Naive B cell (primary cell): ENCODE measurements at regions not wholly inside any gene's neighbourhood (a gene's known extent, or its start where the extent isn't known, plus 50 kb on each side); places are given as distances from the start of the nearest gene placed in this dataset.

Experiments
- ATAC-seq, 2 donors: fragments of 150-1000 bp; cut with Tn5 transposase; 2 replicates each; pipeline ENCODE4 v1.10.0; 2021; ENCODE audit warnings: low read depth in 2 of 2, mild to moderate bottlenecking in 2 of 2, moderate library complexity in 2 of 2
- DNase-seq: peaks from one replicate; pipeline ENCODE4 v3.0.0; 2022
- H3K27ac Mint-ChIP-seq, 6 donors: one replicate each; pipeline ENCODE4 v1.8.0; 2020 to 2022; ENCODE audit warnings: mild to moderate bottlenecking in 6 of 6, mixed read lengths in 6 of 6, moderate library complexity in 5 of 6, inconsistent platforms in 2 of 6
- H3K27me3 Mint-ChIP-seq, 3 donors: one replicate each; pipeline ENCODE4 v1.8.0; 2021 to 2022; ENCODE audit warnings: mixed read lengths in 3 of 3, mild to moderate bottlenecking in 1 of 3
- H3K36me3 Mint-ChIP-seq, 2 donors: one replicate each; pipeline ENCODE4 v1.8.0; 2020 to 2022; ENCODE audit warnings: mixed read lengths in 2 of 2, inconsistent platforms in 1 of 2, mild to moderate bottlenecking in 1 of 2
- H3K4me1 Mint-ChIP-seq, 3 donors: one replicate each; pipeline ENCODE4 v1.8.0; 2020 to 2022; ENCODE audit warnings: mixed read lengths in 3 of 3, inconsistent platforms in 1 of 3, mild to moderate bottlenecking in 1 of 3, moderate library complexity in 1 of 3
- H3K4me3 Mint-ChIP-seq, 8 donors: one replicate each; pipeline ENCODE4 v1.8.0; 2020 to 2022; ENCODE audit warnings: mild to moderate bottlenecking in 8 of 8, mixed read lengths in 8 of 8, moderate library complexity in 8 of 8, inconsistent platforms in 2 of 8
- H3K9me3 Mint-ChIP-seq, 7 donors: one replicate each; pipeline ENCODE4 v1.8.0; 2020 to 2022; ENCODE audit warnings: mixed read lengths in 7 of 7, mild to moderate bottlenecking in 5 of 7, inconsistent platforms in 2 of 7, moderate library complexity in 1 of 7

GRCh38 chr20:17808782-17809181 is 109.0 kb downstream of the BANF2 start:
- ATAC-seq (no peak), DNase-seq (no peak)
- H3K27me3 Mint-ChIP-seq: peaks cover 0 to 14% (median 0%) of the 10 kb centered on the region in 3 donors
- no peaks in the 10 kb centered on the region for H3K9me3 Mint-ChIP-seq
- no peak overlapping the region for H3K4me3 Mint-ChIP-seq
- H3K36me3 Mint-ChIP-seq: no peaks in the 10 kb centered on the region
- peak overlapping the region in 1 of 6 donors; percentile 42 for H3K27ac Mint-ChIP-seq
- peaks cover 19 to 26% (median 24%) of the 10 kb centered on the region in 3 donors for H3K4me1 Mint-ChIP-seq

GRCh38 chr20:17808357-17808756 is 108.6 kb downstream of the BANF2 start:
- no peak for DNase-seq
- Mint-ChIP-seq H3K27me3 (peaks cover 0 to 15% (median 0%) of the 10 kb centered on the region in 3 donors), H3K4me1 (peaks cover 19 to 26% (median 24%) of the 10 kb centered on the region in 3 donors), H3K9me3 (no peaks in the 10 kb centered on the region), H3K36me3 (no peaks in the 10 kb centered on the region), H3K4me3 (no peak overlapping the region), H3K27ac (peak overlapping the region in 2 of 6 donors; percentile 39 to 77)
- no peak for ATAC-seq

- H3K27ac Mint-ChIP-seq: no peak overlapping the region
- no peak for ATAC-seq
- no peak overlapping the region for H3K4me3 Mint-ChIP-seq
- no peaks in the 10 kb centered on the region for H3K36me3 Mint-ChIP-seq
- H3K4me1 Mint-ChIP-seq: peaks cover 19 to 25% (median 24%) of the 10 kb centered on the region in 3 donors
- no peaks in the 10 kb centered on the region for H3K9me3 Mint-ChIP-seq
- peaks cover 0 to 15% (median 0%) of the 10 kb centered on the region in 3 donors for H3K27me3 Mint-ChIP-seq
- no peak for DNase-seq
Measured at GRCh38 chr20:17807651-17808050, 107.9 kb downstream of the BANF2 start.

GRCh38 chr20:17806739-17807441 is 107.1 kb downstream of the BANF2 start:
- Mint-ChIP-seq H3K27ac (peak overlapping the region in 1 of 6 donors; percentile 28), H3K36me3 (no peaks in the 10 kb centered on the region), H3K4me3 (no peak overlapping the region), H3K27me3 (peaks cover 0 to 15% (median 0%) of the 10 kb centered on the region in 3 donors), H3K4me1 (peaks cover 16 to 20% (median 17%) of the 10 kb centered on the region in 3 donors), H3K9me3 (no peaks in the 10 kb centered on the region)
- DNase-seq (no peak), ATAC-seq (no peak)

- peaks cover 0 to 15% (median 0%) of the 10 kb centered on the region in 3 donors for H3K27me3 Mint-ChIP-seq
- no peaks in the 10 kb centered on the region for H3K9me3 Mint-ChIP-seq
- H3K4me3 Mint-ChIP-seq: no peak overlapping the region
- peaks cover 12 to 13% (median 12%) of the 10 kb centered on the region in 3 donors for H3K4me1 Mint-ChIP-seq
- DNase-seq (no peak), ATAC-seq (no peak)
- no peak overlapping the region for H3K27ac Mint-ChIP-seq
- H3K36me3 Mint-ChIP-seq: no peaks in the 10 kb centered on the region
Measured at GRCh38 chr20:17806107-17806506, 106.3 kb downstream of the BANF2 start.

- H3K4me3 Mint-ChIP-seq: peak overlapping the region in 1 of 8 donors; percentile 29
Measured at GRCh38 chr20:17803765-17804164, 104.0 kb downstream of the BANF2 start.

GRCh38 chr20:17799575-17800227 is 99.9 kb downstream of the BANF2 start:
- Mint-ChIP-seq H3K27ac (no peak overlapping the region), H3K9me3 (peaks cover 5 to 16% (median 10%) of the 10 kb centered on the region in 7 donors), H3K4me1 (peaks cover 0 to 4% (median 0%) of the 10 kb centered on the region in 3 donors), H3K4me3 (no peak overlapping the region), H3K36me3 (peaks cover 0 to 15% of the 10 kb centered on the region in 2 donors), H3K27me3 (peaks cover 0 to 41% (median 29%) of the 10 kb centered on the region in 3 donors)
- no peak for DNase-seq
- ATAC-seq: no peak

More at GRCh38 chr20:17803765-17804164, 104.0 kb downstream of the BANF2 start:
- no peak for DNase-seq
- no peak overlapping the region for H3K27ac Mint-ChIP-seq
- H3K36me3 Mint-ChIP-seq: peaks cover 0 to 11% of the 10 kb centered on the region in 2 donors
- H3K27me3 Mint-ChIP-seq: peaks cover 0 to 20% (median 19%) of the 10 kb centered on the region in 3 donors
- no peak for ATAC-seq
- peaks cover 3 to 14% (median 8%) of the 10 kb centered on the region in 7 donors for H3K9me3 Mint-ChIP-seq
- peaks cover 0 to 5% (median 0%) of the 10 kb centered on the region in 3 donors for H3K4me1 Mint-ChIP-seq

GRCh38 chr20:17798601-17799000 is 98.8 kb downstream of the BANF2 start:
- peaks cover 0 to 46% (median 22%) of the 10 kb centered on the region in 3 donors for H3K27me3 Mint-ChIP-seq
- H3K36me3 Mint-ChIP-seq: peaks cover 0 to 15% of the 10 kb centered on the region in 2 donors
- H3K4me1 Mint-ChIP-seq: peaks cover 0 to 4% (median 0%) of the 10 kb centered on the region in 3 donors
- H3K4me3 Mint-ChIP-seq: no peak overlapping the region
- ATAC-seq (no peak), DNase-seq (no peak)
- peaks cover 5 to 17% (median 10%) of the 10 kb centered on the region in 7 donors for H3K9me3 Mint-ChIP-seq
- H3K27ac Mint-ChIP-seq: peak overlapping the region in 2 of 6 donors; percentile 16 to 73

- no peak for DNase-seq
- H3K4me1 Mint-ChIP-seq: peaks cover 0 to 4% (median 0%) of the 10 kb centered on the region in 3 donors
Measured at GRCh38 chr20:17797579-17797978, 97.8 kb downstream of the BANF2 start.

GRCh38 chr20:17797161-17797560 is 97.4 kb downstream of the BANF2 start:
- Mint-ChIP-seq H3K9me3 (peaks cover 8 to 17% (median 14%) of the 10 kb centered on the region in 7 donors), H3K4me3 (no peak overlapping the region), H3K36me3 (peaks cover 0 to 15% of the 10 kb centered on the region in 2 donors), H3K27ac (no peak overlapping the region), H3K27me3 (peaks cover 0 to 57% (median 36%) of the 10 kb centered on the region in 3 donors), H3K4me1 (peaks cover 0 to 4% (median 0%) of the 10 kb centered on the region in 3 donors)
- no peak for DNase-seq
- ATAC-seq: no peak

More at GRCh38 chr20:17797579-17797978, 97.8 kb downstream of the BANF2 start:
- ATAC-seq: no peak
- no peak overlapping the region for H3K27ac Mint-ChIP-seq
- peaks cover 0 to 15% of the 10 kb centered on the region in 2 donors for H3K36me3 Mint-ChIP-seq
- no peak overlapping the region for H3K4me3 Mint-ChIP-seq
- H3K27me3 Mint-ChIP-seq: peaks cover 0 to 53% (median 32%) of the 10 kb centered on the region in 3 donors
- H3K9me3 Mint-ChIP-seq: peaks cover 8 to 17% (median 14%) of the 10 kb centered on the region in 7 donors

- DNase-seq (no peak), ATAC-seq (no peak)
- Mint-ChIP-seq H3K9me3 (peaks cover 8 to 17% (median 14%) of the 10 kb centered on the region in 7 donors), H3K36me3 (peaks cover 0 to 15% of the 10 kb centered on the region in 2 donors), H3K4me3 (no peak overlapping the region), H3K27me3 (peaks cover 0 to 63% (median 46%) of the 10 kb centered on the region in 3 donors), H3K27ac (peak overlapping the region in 2 of 6 donors; percentile 15 to 38), H3K4me1 (peaks cover 0 to 4% (median 0%) of the 10 kb centered on the region in 3 donors)
Measured at GRCh38 chr20:17796091-17796563, 96.4 kb downstream of the BANF2 start.

- peaks cover 8 to 17% (median 14%) of the 10 kb centered on the region in 7 donors for H3K9me3 Mint-ChIP-seq
- H3K27me3 Mint-ChIP-seq: peaks cover 0 to 62% (median 48%) of the 10 kb centered on the region in 3 donors
- DNase-seq: no peak
- H3K4me3 Mint-ChIP-seq: no peak overlapping the region
- no peak for ATAC-seq
- H3K36me3 Mint-ChIP-seq: peaks cover 0 to 15% of the 10 kb centered on the region in 2 donors
- H3K27ac Mint-ChIP-seq: peak overlapping the region in 1 of 6 donors; percentile 38
- H3K4me1 Mint-ChIP-seq: peaks cover 0 to 4% (median 0%) of the 10 kb centered on the region in 3 donors
Measured at GRCh38 chr20:17795501-17796071, 95.8 kb downstream of the BANF2 start.

- H3K27ac Mint-ChIP-seq: peak overlapping the region in 1 of 6 donors; percentile 38
- H3K9me3 Mint-ChIP-seq: peaks cover 8 to 17% (median 14%) of the 10 kb centered on the region in 7 donors
- H3K4me1 Mint-ChIP-seq: peaks cover 0 to 4% (median 0%) of the 10 kb centered on the region in 3 donors
- peaks cover 0 to 15% of the 10 kb centered on the region in 2 donors for H3K36me3 Mint-ChIP-seq
- no peak overlapping the region for H3K4me3 Mint-ChIP-seq
- DNase-seq (no peak), ATAC-seq (no peak)
- peaks cover 0 to 60% (median 48%) of the 10 kb centered on the region in 3 donors for H3K27me3 Mint-ChIP-seq
Measured at GRCh38 chr20:17795003-17795402, 95.2 kb downstream of the BANF2 start.
